ENCODE measurements at regions not wholly inside any gene's neighbourhood (a gene's known extent, or its start where the extent isn't known, plus 50 kb on each side); places are given as distances from the start of the nearest gene placed in this dataset.

GRCh38 chr2:57562495-57562894 lies 484.1 kb upstream of the VRK2 start:
- TF ChIP-seq TSHZ2 (CRISPR knock-in tag; IDR thresholded peaks at IDR 0.05) (no peak), SNAI2 (CRISPR knock-in tag; IDR thresholded peaks at IDR 0.05) (no peak), ARNTL (CRISPR knock-in tag; IDR thresholded peaks at IDR 0.05; ENCODE audit: borderline replicate concordance, low read depth) (no peak), ZNF8 (CRISPR knock-in tag; IDR thresholded peaks at IDR 0.05) (no peak)
- no peak for ATAC-seq

DNA sequence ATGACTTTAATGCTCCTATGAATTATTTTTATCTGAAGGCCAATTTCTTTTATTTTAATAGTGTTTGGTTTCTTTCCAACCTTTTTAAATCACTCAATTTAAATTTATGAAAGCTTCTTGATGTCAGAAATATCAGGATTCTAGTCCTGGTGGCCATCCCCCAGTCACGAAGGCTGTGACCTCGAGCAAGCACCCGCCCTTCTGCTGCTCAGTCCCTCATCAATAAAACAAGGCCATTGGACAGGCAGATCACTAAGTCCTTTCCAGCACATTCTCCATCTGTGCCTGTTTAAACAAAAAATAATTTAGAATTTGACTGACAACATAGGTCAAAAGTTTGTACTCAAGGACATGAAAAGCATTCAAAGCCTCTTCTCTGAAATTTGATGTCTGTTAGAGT lies 483.6 kb upstream of the VRK2 start:
- TF ChIP-seq, protein P1, sequence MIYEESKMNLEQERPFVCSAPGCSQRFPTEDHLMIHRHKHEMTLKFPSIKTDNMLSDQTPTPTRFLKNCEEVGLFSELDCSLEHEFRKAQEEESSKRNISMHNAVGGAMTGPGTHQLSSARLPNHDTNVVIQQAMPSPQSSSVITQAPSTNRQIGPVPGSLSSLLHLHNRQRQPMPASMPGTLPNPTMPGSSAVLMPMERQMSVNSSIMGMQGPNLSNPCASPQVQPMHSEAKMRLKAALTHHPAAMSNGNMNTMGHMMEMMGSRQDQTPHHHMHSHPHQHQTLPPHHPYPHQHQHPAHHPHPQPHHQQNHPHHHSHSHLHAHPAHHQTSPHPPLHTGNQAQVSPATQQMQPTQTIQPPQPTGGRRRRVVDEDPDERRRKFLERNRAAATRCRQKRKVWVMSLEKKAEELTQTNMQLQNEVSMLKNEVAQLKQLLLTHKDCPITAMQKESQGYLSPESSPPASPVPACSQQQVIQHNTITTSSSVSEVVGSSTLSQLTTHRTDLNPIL (CRISPR knock-in tag; IDR thresholded peaks at IDR 0.05; ENCODE audit: low read depth), result no peak
- no peak for TF ChIP-seq ESRRG (CRISPR knock-in tag; IDR thresholded peaks at IDR 0.05)
- no peak for TF ChIP-seq POU6F1 (CRISPR knock-in tag; IDR thresholded peaks at IDR 0.05; ENCODE audit: borderline replicate concordance, low read depth)
- no peak for TF ChIP-seq ZFP30 (CRISPR knock-in tag; IDR thresholded peaks at IDR 0.05)
- TF ChIP-seq TOX (CRISPR knock-in tag; IDR thresholded peaks at IDR 0.05; ENCODE audit: borderline replicate concordance), result no peak
- no peak for TF ChIP-seq ZNF70 (CRISPR knock-in tag; IDR thresholded peaks at IDR 0.05)
- TF ChIP-seq GLIS3 (CRISPR knock-in tag; IDR thresholded peaks at IDR 0.05), result no peak
- TF ChIP-seq ZNF8 (CRISPR knock-in tag; IDR thresholded peaks at IDR 0.05), result no peak
- TF ChIP-seq ISL1 (CRISPR knock-in tag; IDR thresholded peaks at IDR 0.05), result no peak
- no peak for TF ChIP-seq BACH2 (CRISPR knock-in tag; IDR thresholded peaks at IDR 0.05; ENCODE audit: borderline replicate concordance)
- no peak for TF ChIP-seq TCF4 (CRISPR knock-in tag; IDR thresholded peaks at IDR 0.05; ENCODE audit: borderline replicate concordance)
- no peak for TF ChIP-seq ZFP3 (CRISPR knock-in tag; IDR thresholded peaks at IDR 0.05)
- TF ChIP-seq OSR1 (CRISPR knock-in tag; IDR thresholded peaks at IDR 0.05), result no peak
- no peak for TF ChIP-seq PATZ1 (CRISPR knock-in tag; IDR thresholded peaks at IDR 0.05; ENCODE audit: borderline replicate concordance)
- no peak for TF ChIP-seq PPARA (CRISPR knock-in tag; IDR thresholded peaks at IDR 0.05; ENCODE audit: borderline replicate concordance)
- TF ChIP-seq SNAI2 (CRISPR knock-in tag; IDR thresholded peaks at IDR 0.05), result no peak
- no peak for TF ChIP-seq ZC3H10 (CRISPR knock-in tag; IDR thresholded peaks at IDR 0.05)
- TF ChIP-seq CSRNP3 (CRISPR knock-in tag; IDR thresholded peaks at IDR 0.05), result no peak
- TF ChIP-seq ARNTL (CRISPR knock-in tag; IDR thresholded peaks at IDR 0.05; ENCODE audit: borderline replicate concordance, low read depth), result no peak
- TF ChIP-seq ZNF565 (CRISPR knock-in tag; conservative IDR thresholded peaks at IDR 0.05; ENCODE audit: low read depth), result no peak
- ATAC-seq, result no peak

- TF ChIP-seq POU6F1 (CRISPR knock-in tag; IDR thresholded peaks at IDR 0.05; ENCODE audit: borderline replicate concordance, low read depth) (no peak), PATZ1 (CRISPR knock-in tag; IDR thresholded peaks at IDR 0.05; ENCODE audit: borderline replicate concordance) (no peak), ISL1 (CRISPR knock-in tag; IDR thresholded peaks at IDR 0.05) (no peak), ZC3H10 (CRISPR knock-in tag; IDR thresholded peaks at IDR 0.05) (no peak), ZFP30 (CRISPR knock-in tag; IDR thresholded peaks at IDR 0.05) (no peak), CSRNP3 (CRISPR knock-in tag; IDR thresholded peaks at IDR 0.05) (no peak), TOX (CRISPR knock-in tag; IDR thresholded peaks at IDR 0.05; ENCODE audit: borderline replicate concordance) (no peak), ARNTL (CRISPR knock-in tag; IDR thresholded peaks at IDR 0.05; ENCODE audit: borderline replicate concordance, low read depth) (no peak), ZNF8 (CRISPR knock-in tag; IDR thresholded peaks at IDR 0.05) (no peak), RARB (CRISPR knock-in tag; IDR thresholded peaks at IDR 0.05) (no peak), CSDC2 (CRISPR knock-in tag; IDR thresholded peaks at IDR 0.05) (no peak), BACH2 (CRISPR knock-in tag; IDR thresholded peaks at IDR 0.05; ENCODE audit: borderline replicate concordance) (no peak), TCF4 (CRISPR knock-in tag; IDR thresholded peaks at IDR 0.05; ENCODE audit: borderline replicate concordance) (no peak), ZNF70 (CRISPR knock-in tag; IDR thresholded peaks at IDR 0.05) (no peak)
- no peak for ATAC-seq
These were observed 479.4 kb upstream of the VRK2 start for GRCh38 chr2:57567245-57567644.

Measured in SK-N-SH treated with all-trans-retinoic acid at 6 μM for 48 hours (cell line).